RWPE1 (cell line): ENCODE measurements at regions not wholly inside any gene's neighbourhood (a gene's known extent, or its start where the extent isn't known, plus 50 kb on each side); places are given as distances from the start of the nearest gene placed in this dataset.
A peak's percentile ranks its signal among the peaks of the same experiment; 100 is the strongest.
"Not testable (repeated sequence)": the region's sequence is repeated elsewhere in the genome, so short reads cannot be mapped to it uniquely, and the experiment has no call there.

Experiments
- CTCF ChIA-PET: fragments of 350-600 bp; sonication (Branson Sonifier 250); formaldehyde crosslinking; extraction: SDS; loops from one replicate; lab custom pipeline; 2021; lab: Yijun Ruan, JAX
- POLR2A ChIA-PET: fragments of 400-600 bp; formaldehyde crosslinking; extraction: SDS; loops from one replicate; lab custom pipeline; 2020; ENCODE audit warnings: antibody characterized with exemption; ENCODE audit not compliant: low non-redundant PET; lab: Yijun Ruan, JAX
- DNase-seq: peaks from one replicate; pipeline ENCODE4 v3.0.0; 2012; ENCODE audit warnings: low spot score
- H3K27ac ChIP-seq: fragments of 450-650 bp; 2 replicates; pipeline ENCODE4 v1.5.1; 2017
- CTCF ChIP-seq: fragments of 450-650 bp; conservative IDR thresholded peaks from 2 replicates; pipeline ENCODE4 v1.5.1; 2017; ENCODE audit warnings: low read depth, mild to moderate bottlenecking

DNA sequence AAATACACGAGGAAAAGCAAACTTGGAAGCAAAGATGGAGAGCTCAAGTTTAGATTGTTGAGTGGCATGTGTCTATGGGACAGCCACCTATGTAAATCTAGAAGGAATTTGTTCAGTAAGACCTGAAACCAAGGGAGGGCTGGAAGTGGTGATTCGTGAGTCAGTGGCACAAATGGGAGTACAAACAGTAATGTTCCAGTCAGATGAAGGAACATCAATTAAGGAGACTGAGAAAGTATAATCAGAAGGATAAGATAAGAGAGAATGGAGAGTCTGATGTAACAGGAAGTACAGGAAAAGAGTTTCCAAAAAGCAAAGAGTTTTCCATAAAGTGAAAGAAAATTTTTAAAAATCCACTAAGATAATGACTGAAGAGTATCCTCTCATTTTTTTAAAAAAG, 544.2 kb downstream of the KIF20B start:
- no peak for DNase-seq
- TF ChIP-seq CTCF, result no peak
- ChIA-PET POLR2A (no interaction called here), CTCF (no interaction called here)
- H3K27ac ChIP-seq, result no peak overlapping the region

- DNase-seq, POLR2A ChIA-PET, CTCF ChIA-PET, H3K27ac ChIP-seq: not testable (repeated sequence)
Measured at GRCh38 chr10:90250784-90251183, 549.4 kb downstream of the KIF20B start.

DNA sequence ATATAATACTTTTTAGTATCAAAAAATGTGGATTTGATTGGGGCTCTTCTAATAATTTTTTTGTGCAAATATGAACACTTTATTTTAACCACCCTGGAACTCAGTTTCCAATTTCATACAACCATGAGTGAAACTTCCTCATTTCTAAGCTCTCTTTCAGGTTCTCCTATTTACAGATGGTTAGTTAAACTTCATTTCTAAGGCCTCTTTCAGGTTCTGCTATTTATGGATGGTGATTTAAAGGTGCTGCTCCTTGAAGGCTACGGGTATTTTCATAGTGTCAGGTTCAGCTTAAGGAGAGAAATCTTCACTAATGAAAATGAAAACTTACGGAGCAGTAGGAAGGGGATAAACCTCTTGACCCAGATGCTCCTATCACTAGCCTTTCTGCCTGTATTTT, 568.3 kb downstream of the KIF20B start:
- CTCF ChIA-PET, result interaction anchor here (0.6 to 0.7 kb wide), 3 partner anchors 13 to 243 kb away, joined by 3 read pairs; no protein-coding TSS in a partner anchor
- no peak for DNase-seq
- no peak for TF ChIP-seq CTCF
- H3K27ac ChIP-seq, result no peak overlapping the region
- POLR2A ChIA-PET, result no interaction called here

DNA sequence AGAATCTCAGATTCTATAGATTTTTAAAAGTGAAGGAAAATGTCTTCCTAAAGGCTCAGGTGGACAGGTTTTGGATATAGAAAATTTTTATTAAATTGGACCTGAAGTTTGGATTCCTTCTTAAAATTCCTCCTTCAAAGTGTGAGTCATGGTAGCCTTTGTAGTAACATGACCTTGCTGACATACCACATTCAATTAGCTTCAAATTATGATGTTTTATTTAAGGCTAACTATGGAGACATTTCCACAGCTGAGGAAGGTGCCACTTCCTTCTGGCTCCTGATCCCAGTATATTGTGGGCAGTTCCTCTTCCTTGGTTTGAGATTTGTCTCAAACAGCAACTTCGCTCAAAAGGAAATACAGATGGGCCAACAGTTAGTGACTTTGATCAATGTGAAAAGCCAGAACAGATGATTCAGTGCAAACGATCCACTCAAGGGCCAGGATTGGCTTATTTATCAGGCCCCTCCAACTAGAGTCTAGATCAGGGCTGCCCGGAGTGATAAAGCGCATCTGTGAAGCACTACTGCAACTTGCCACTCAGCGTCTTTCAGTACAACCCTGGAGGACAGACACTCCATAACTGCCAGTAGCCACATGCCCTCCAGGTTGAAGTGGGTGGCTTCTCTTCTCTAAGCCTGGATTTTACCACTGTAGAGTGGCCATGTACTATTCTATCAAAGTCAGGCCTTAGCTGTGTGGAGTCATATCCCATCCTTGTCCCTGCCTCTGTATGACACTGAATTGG, 573.5 kb downstream of the KIF20B start:
- TF ChIP-seq CTCF, result no peak
- ChIA-PET CTCF (no interaction called here), POLR2A (no interaction called here)
- no peak overlapping the region for H3K27ac ChIP-seq
- peak; percentile 23 for DNase-seq

DNA sequence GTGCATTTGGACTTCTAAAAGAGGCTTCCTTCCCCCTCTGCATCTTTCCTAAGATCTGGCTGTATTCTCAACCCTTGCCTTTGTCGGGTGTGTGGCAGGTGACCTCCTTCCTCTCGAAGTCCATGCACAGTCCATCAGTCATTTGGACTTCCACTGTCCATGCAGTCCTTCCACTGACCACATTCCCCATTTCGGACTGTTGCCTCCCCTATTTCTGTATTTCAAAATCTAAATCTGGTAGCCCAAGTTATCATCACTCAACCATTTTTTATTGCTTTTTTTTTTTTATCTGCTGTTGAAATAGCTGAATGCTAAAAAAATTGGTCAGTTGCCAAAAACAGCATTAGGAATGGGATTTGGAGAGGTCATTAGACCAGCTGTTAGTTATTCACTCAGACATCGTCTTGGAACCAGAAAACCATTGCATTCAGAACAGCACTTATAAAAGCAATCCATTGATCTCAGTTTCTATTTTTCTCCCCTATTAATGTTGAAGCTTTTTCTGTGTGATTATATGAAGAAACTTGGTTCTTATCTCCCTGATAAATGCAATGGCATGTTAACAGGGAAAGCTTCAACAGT, 575.6 kb downstream of the KIF20B start:
- no peak for DNase-seq
- H3K27ac ChIP-seq, result no peak overlapping the region
- TF ChIP-seq CTCF, result no peak
- CTCF ChIA-PET, result interaction anchor here (0.6 kb wide), 2 partner anchors 49 to 349 kb away, joined by 3 to 4 read pairs; no protein-coding TSS in a partner anchor
- POLR2A ChIA-PET, result no interaction called here

DNA sequence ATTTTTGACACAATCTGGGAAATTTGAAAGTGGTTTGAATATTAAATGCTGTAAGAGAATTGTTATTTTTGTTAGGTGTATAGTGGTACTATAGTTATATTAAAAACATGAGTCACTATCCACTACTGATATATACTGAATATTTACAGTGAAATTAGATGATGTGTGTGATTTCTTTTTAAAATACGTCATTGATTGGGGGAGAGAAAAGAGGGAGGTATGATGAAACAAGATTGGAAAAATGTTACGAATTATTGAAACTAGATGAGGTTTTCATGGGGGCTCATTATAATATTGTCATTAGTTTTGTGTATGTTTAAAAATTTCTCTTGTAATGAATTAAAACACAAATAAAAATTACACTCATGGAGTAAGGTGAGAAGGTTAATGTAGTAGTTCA, 571.4 kb downstream of the HTR7 start:
- ChIA-PET CTCF (interaction anchor here (0.6 to 0.9 kb wide), 3 partner anchors 10 to 364 kb away, joined by 3 to 4 read pairs (median 3); no protein-coding TSS in a partner anchor), POLR2A (no interaction called here)
- no peak for DNase-seq
- TF ChIP-seq CTCF, result no peak
- H3K27ac ChIP-seq, result no peak overlapping the region

- ChIA-PET CTCF (interaction anchor here (0.5 to 0.8 kb wide), 2 partner anchors 17 to 1103 kb away, joined by 3 read pairs; no protein-coding TSS in a partner anchor), POLR2A (no interaction called here)
- no peak for DNase-seq
- no peak for TF ChIP-seq CTCF
- no peak overlapping the region for H3K27ac ChIP-seq
Measured at GRCh38 chr10:90286941-90287340, 570.9 kb downstream of the HTR7 start.
